Ramos (cell line): ENCODE measurements at regions not wholly inside any gene's neighbourhood (a gene's known extent, or its start where the extent isn't known, plus 50 kb on each side); places are given as distances from the start of the nearest gene placed in this dataset.

Experiments
- in situ Hi-C: fragments of 300-500 bp; cut with MboI; formaldehyde crosslinking; loops from one replicate; pipeline ENCODE4 v1.14.3; 2022; ENCODE audit warnings: low sequenced_read_pairs; ENCODE audit not compliant: unreplicated experiment

GRCh38 chr2:6423157-6423556 is 442.6 kb downstream of the CMPK2 start:
- in situ Hi-C loops, result no loop called here

- in situ Hi-C loops, result no loop called here
These were observed 441.8 kb downstream of the CMPK2 start for GRCh38 chr2:6423944-6424343.

GRCh38 chr2:6425032-6425431 is 440.7 kb downstream of the CMPK2 start:
- in situ Hi-C loops, result no loop called here

- in situ Hi-C loops, result no loop called here
These were observed 436.3 kb downstream of the CMPK2 start for GRCh38 chr2:6429210-6429986.

GRCh38 chr2:6434438-6434837 is 431.3 kb downstream of the CMPK2 start:
- in situ Hi-C loops, result no loop called here

- in situ Hi-C loops, result no loop called here
These were observed 423.9 kb downstream of the CMPK2 start for GRCh38 chr2:6441800-6442199.

- in situ Hi-C loops, result no loop called here
These were observed 423.3 kb downstream of the CMPK2 start for GRCh38 chr2:6442252-6442985.

- in situ Hi-C loops, result no loop called here
These were observed 422.5 kb downstream of the CMPK2 start for GRCh38 chr2:6443061-6443823.

GRCh38 chr2:6444514-6444913 is 421.2 kb downstream of the CMPK2 start:
- in situ Hi-C loops, result no loop called here

GRCh38 chr2:6445156-6445555 is 420.6 kb downstream of the CMPK2 start:
- in situ Hi-C loops, result no loop called here

GRCh38 chr2:6446938-6447608 is 418.6 kb downstream of the CMPK2 start:
- in situ Hi-C loops, result no loop called here

- in situ Hi-C loops, result no loop called here
These were observed 416.8 kb downstream of the CMPK2 start for GRCh38 chr2:6448893-6449292.

GRCh38 chr2:6449343-6449742 is 416.4 kb downstream of the CMPK2 start:
- in situ Hi-C loops, result no loop called here

GRCh38 chr2:6452702-6453481 is 412.8 kb downstream of the CMPK2 start:
- in situ Hi-C loops, result no loop called here

- in situ Hi-C loops, result no loop called here
These were observed 411.3 kb downstream of the CMPK2 start for GRCh38 chr2:6454286-6454990.

- in situ Hi-C loops, result no loop called here
These were observed 406.6 kb downstream of the CMPK2 start for GRCh38 chr2:6459138-6459537.

GRCh38 chr2:6470518-6470917 is 395.2 kb downstream of the CMPK2 start:
- in situ Hi-C loops, result no loop called here

- in situ Hi-C loops, result no loop called here
These were observed 394.3 kb downstream of the CMPK2 start for GRCh38 chr2:6471419-6471818.
